HEK293 (cell line): ENCODE measurements at regions not wholly inside any gene's neighbourhood (a gene's known extent, or its start where the extent isn't known, plus 50 kb on each side); places are given as distances from the start of the nearest gene placed in this dataset.

ENCODE experiments used
- YY1 ChIP-seq: fragments of 450-650 bp; formaldehyde crosslinking; IDR thresholded peaks from 2 replicates; pipeline ENCODE4 v1.5.1; 2018; ENCODE audit warnings: missing biosample characterization, missing genetic modification characterization
- ZNF114 ChIP-seq: fragments of 450-650 bp; formaldehyde crosslinking; IDR thresholded peaks from 2 replicates; pipeline ENCODE4 v1.5.0; 2017; ENCODE audit warnings: missing biosample characterization, missing genetic modification characterization
- ZNF121 ChIP-seq: fragments of 450-650 bp; formaldehyde crosslinking; IDR thresholded peaks from 2 replicates; pipeline ENCODE4 v1.5.1; 2016; ENCODE audit warnings: missing biosample characterization, missing genetic modification characterization
- ZNF623 ChIP-seq: fragments of 450-650 bp; formaldehyde crosslinking; IDR thresholded peaks from 2 replicates; pipeline ENCODE4 v1.5.1; 2016; ENCODE audit warnings: missing biosample characterization, missing genetic modification characterization

- no peak for TF ChIP-seq YY1
- no peak for TF ChIP-seq ZNF121 (tag by site-specific recombination)
- no peak for TF ChIP-seq ZNF623 (tag by site-specific recombination)
- no peak for TF ChIP-seq ZNF114 (tag by site-specific recombination)
These were observed 79.3 kb upstream of the IL6 start for GRCh38 chr7:22647451-22648257.
